ENCODE measurements at regions not wholly inside any gene's neighbourhood (a gene's known extent, or its start where the extent isn't known, plus 50 kb on each side); places are given as distances from the start of the nearest gene placed in this dataset.

- Histone ChIP-seq H3K27me3 (no peaks in the 10 kb centered on the region), H3K4me1 (ENCODE audit: insufficient read depth) (peaks cover 7% of the 10 kb centered on the region), H3K27ac (no peak overlapping the region), H3K9me3 (no peaks in the 10 kb centered on the region), H3K4me3 (no peak overlapping the region), H3K36me3 (no peaks in the 10 kb centered on the region)
- no peak for DNase-seq
- intact Hi-C loops (cut with DNase I) = no loop called here
- TF ChIP-seq CTCF (IDR thresholded peaks at IDR 0.05) = no peak
These were observed 51.5 kb upstream of the ARID1B start for GRCh38 chr6:156725712-156726111.

- intact Hi-C loops (cut with DNase I) = loop anchor here in 2 of 4 donors (2.0 to 5.0 kb wide), 2 partner anchors 56 kb away; partner anchors contain the start of gene ARID1B (in 2 of the 2)
- Histone ChIP-seq H3K27ac (peak overlapping the region; percentile 70 to 96), H3K27me3 (no peaks in the 10 kb centered on the region), H3K4me3 (no peak overlapping the region), H3K4me1 (ENCODE audit: insufficient read depth) (peaks cover 14% of the 10 kb centered on the region), H3K9me3 (no peaks in the 10 kb centered on the region), H3K36me3 (no peaks in the 10 kb centered on the region)
- DNase-seq = peak in 4 of 5 donors; percentile 28 to 55 (median 38)
- TF ChIP-seq POLR2A (IDR thresholded peaks at IDR 0.05) (no peak), EP300 (IDR thresholded peaks at IDR 0.05) (no peak), CTCF (IDR thresholded peaks at IDR 0.05) (no peak)
- whole genome bisulfite sequencing, 3 donors = 54 to 62% (median 59%) methylated on average over 17 of the region's 17 CpGs
These were observed 56.2 kb upstream of the ARID1B start for GRCh38 chr6:156720691-156721685.

GRCh38 chr6:156719720-156720563 lies 57.2 kb upstream of the ARID1B start:
- intact Hi-C loops (cut with DNase I) = loop anchor here in 2 of 4 donors (2.0 to 5.0 kb wide), 2 partner anchors 57 kb away; partner anchors contain the start of gene ARID1B (in 2 of the 2)
- peak overlapping the region; percentile 38 for H3K4me3 ChIP-seq
- peak overlapping the region; percentile 70 to 96 for H3K27ac ChIP-seq
- TF ChIP-seq EP300 (IDR thresholded peaks at IDR 0.05) = no peak
- TF ChIP-seq POLR2A (IDR thresholded peaks at IDR 0.05) = no peak
- TF ChIP-seq CTCF (IDR thresholded peaks at IDR 0.05) = no peak
- no peaks in the 10 kb centered on the region for H3K9me3 ChIP-seq
- 14 to 26% (median 16%) methylated on average over 41 to 50 of the region's 50 CpGs for WGBS, 3 donors
- DNase-seq = peak; percentile 93 to 97 (median 95)
- H3K27me3 ChIP-seq = no peaks in the 10 kb centered on the region
- peaks cover 14% of the 10 kb centered on the region for H3K4me1 ChIP-seq (ENCODE audit: insufficient read depth)
- H3K36me3 ChIP-seq = no peaks in the 10 kb centered on the region

- peak in 3 of 5 donors; percentile 24 to 51 (median 42) for DNase-seq
- intact Hi-C loops (cut with DNase I) = no loop called here
- no peaks in the 10 kb centered on the region for H3K27me3 ChIP-seq
- TF ChIP-seq EP300 (IDR thresholded peaks at IDR 0.05) (no peak), POLR2A (IDR thresholded peaks at IDR 0.05) (no peak), CTCF (IDR thresholded peaks at IDR 0.05) (no peak)
- 74 to 82% (median 80%) methylated on average over 13 of the region's 13 CpGs for WGBS, 3 donors
- H3K36me3 ChIP-seq = no peaks in the 10 kb centered on the region
- peaks cover 14% of the 10 kb centered on the region for H3K4me1 ChIP-seq (ENCODE audit: insufficient read depth)
- H3K27ac ChIP-seq = peak overlapping the region; percentile 70 to 96
- H3K4me3 ChIP-seq = peak overlapping the region; percentile 38
- H3K9me3 ChIP-seq = no peaks in the 10 kb centered on the region
These were observed 57.8 kb upstream of the ARID1B start for GRCh38 chr6:156719395-156719719.
